DOHH2 (cell line): ENCODE measurements at regions not wholly inside any gene's neighbourhood (a gene's known extent, or its start where the extent isn't known, plus 50 kb on each side); places are given as distances from the start of the nearest gene placed in this dataset.

Source experiments
- H3F3A ChIP-seq: fragments of 200-600 bp; sonication (generic), shearing (Covaris generic); 2 replicates; pipeline ENCODE4 v1.6.0; 2016; ENCODE audit warnings: antibody characterized with exemption, mild to moderate bottlenecking; ENCODE audit not compliant: control insufficient read depth, insufficient read depth
- H3K27ac ChIP-seq: fragments of 200-600 bp; sonication (generic); 2 replicates; pipeline ENCODE4 v1.5.1; 2014; ENCODE audit warnings: low read depth, mild to moderate bottlenecking, low read length, moderate library complexity
- H3K27me3 ChIP-seq: fragments of 200-600 bp; sonication (generic); 2 replicates; pipeline ENCODE4 v1.6.1; 2014; ENCODE audit warnings: mild to moderate bottlenecking, low read length, mixed read lengths; ENCODE audit not compliant: control insufficient read depth
- H3K36me3 ChIP-seq: fragments of 200-600 bp; sonication (generic); 2 replicates; pipeline ENCODE4 v1.6.1; 2014; ENCODE audit warnings: mild to moderate bottlenecking, low read length, moderate library complexity, mixed read lengths; ENCODE audit not compliant: control insufficient read depth
- H3K4me1 ChIP-seq: fragments of 200-600 bp; sonication (generic); 2 replicates; pipeline ENCODE4 v1.6.1; 2014; ENCODE audit warnings: mild to moderate bottlenecking, low read length, mixed read lengths; ENCODE audit not compliant: control insufficient read depth
- H3K4me2 ChIP-seq: fragments of 200-600 bp; sonication (generic); 2 replicates; pipeline ENCODE4 v1.6.0; 2014; ENCODE audit warnings: mild to moderate bottlenecking, low read length, moderate library complexity
- H3K4me3 ChIP-seq: fragments of 200-600 bp; sonication (generic); 2 replicates; pipeline ENCODE4 v1.5.1; 2014; ENCODE audit warnings: mild to moderate bottlenecking, low read length, mixed read lengths
- H3K79me2 ChIP-seq: fragments of 200-600 bp; sonication (generic); 2 replicates; pipeline ENCODE4 v1.6.1; 2014; ENCODE audit warnings: mild to moderate bottlenecking, low read length, mixed read lengths; ENCODE audit not compliant: control insufficient read depth
- H3K9me2 ChIP-seq: fragments of 200-600 bp; sonication (generic); replicated peaks from 2 replicates; pipeline ENCODE4 v1.6.1; 2014; ENCODE audit warnings: mild to moderate bottlenecking, low read length, mixed read lengths; ENCODE audit not compliant: control insufficient read depth
- H3K9me3 ChIP-seq: fragments of 200-600 bp; sonication (generic); 2 replicates; pipeline ENCODE4 v1.6.1; 2014; ENCODE audit warnings: antibody characterized with exemption, low read length, mixed read lengths; ENCODE audit not compliant: control insufficient read depth, insufficient read depth
- H4K20me1 ChIP-seq: fragments of 200-600 bp; sonication (generic); 2 replicates; pipeline ENCODE4 v1.6.0; 2014; ENCODE audit warnings: low read depth, mild to moderate bottlenecking, antibody characterized with exemption, low read length, moderate library complexity; ENCODE audit not compliant: control insufficient read depth, insufficient read depth
- EZH2phosphoT487 ChIP-seq: fragments of 200-600 bp; sonication (generic); IDR thresholded peaks from 2 replicates; pipeline ENCODE4 v1.6.1; 2017; ENCODE audit warnings: borderline replicate concordance, mild to moderate bottlenecking, antibody characterized with exemption, low read length, moderate library complexity, mixed read lengths
- TF ChIP-seq, protein P1 (sequence below): fragments of 200-600 bp; sonication (generic); IDR thresholded peaks from one replicate; pipeline ENCODE4 v1.5.1; 2014; ENCODE audit warnings: antibody characterized with exemption, mild to moderate bottlenecking, low read depth, low read length; ENCODE audit not compliant: poor library complexity, severe bottlenecking

GRCh38 chr15:38050529-38051448 is 116.3 kb downstream of the TMCO5A start:
- TF ChIP-seq EZH2phosphoT487 = no peak
- TF ChIP-seq, protein P1, sequence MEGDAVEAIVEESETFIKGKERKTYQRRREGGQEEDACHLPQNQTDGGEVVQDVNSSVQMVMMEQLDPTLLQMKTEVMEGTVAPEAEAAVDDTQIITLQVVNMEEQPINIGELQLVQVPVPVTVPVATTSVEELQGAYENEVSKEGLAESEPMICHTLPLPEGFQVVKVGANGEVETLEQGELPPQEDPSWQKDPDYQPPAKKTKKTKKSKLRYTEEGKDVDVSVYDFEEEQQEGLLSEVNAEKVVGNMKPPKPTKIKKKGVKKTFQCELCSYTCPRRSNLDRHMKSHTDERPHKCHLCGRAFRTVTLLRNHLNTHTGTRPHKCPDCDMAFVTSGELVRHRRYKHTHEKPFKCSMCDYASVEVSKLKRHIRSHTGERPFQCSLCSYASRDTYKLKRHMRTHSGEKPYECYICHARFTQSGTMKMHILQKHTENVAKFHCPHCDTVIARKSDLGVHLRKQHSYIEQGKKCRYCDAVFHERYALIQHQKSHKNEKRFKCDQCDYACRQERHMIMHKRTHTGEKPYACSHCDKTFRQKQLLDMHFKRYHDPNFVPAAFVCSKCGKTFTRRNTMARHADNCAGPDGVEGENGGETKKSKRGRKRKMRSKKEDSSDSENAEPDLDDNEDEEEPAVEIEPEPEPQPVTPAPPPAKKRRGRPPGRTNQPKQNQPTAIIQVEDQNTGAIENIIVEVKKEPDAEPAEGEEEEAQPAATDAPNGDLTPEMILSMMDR = no peak

DNA sequence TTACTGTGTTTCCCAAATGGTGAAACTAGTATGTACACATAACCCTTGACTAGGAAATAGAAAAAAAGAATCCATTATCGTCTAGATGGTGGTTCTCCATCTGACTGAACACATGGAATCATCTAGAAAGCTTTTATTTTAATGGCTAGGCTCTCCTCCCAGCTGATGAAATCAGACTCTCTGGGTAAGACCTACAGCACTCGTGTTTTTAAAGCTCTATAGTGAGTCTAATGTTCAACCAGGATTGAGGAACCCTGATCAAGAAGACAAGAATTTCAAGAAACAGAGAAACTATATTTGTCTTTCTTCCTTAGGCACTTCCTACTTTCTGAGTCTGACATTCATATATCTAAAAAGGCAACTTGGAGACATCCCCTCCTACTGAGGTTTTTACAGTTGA is 118.8 kb downstream of the TMCO5A start:
- Histone ChIP-seq H4K20me1 (no peaks in the 10 kb centered on the region), H3K4me3 (no peak overlapping the region), H3K9me3 (no peaks in the 10 kb centered on the region), H3K9me2 (no peaks in the 10 kb centered on the region), H3K4me1 (no peaks in the 10 kb centered on the region), H3F3A (no peaks in the 10 kb centered on the region), H3K36me3 (no peaks in the 10 kb centered on the region), H3K4me2 (no peak overlapping the region), H3K27ac (no peak overlapping the region), H3K27me3 (no peaks in the 10 kb centered on the region), H3K79me2 (no peaks in the 10 kb centered on the region)
- TF ChIP-seq, protein P1 = no peak
- TF ChIP-seq EZH2phosphoT487 = no peak

More at GRCh38 chr15:38050529-38051448, 116.3 kb downstream of the TMCO5A start:
- Histone ChIP-seq H4K20me1 (no peaks in the 10 kb centered on the region), H3K9me3 (no peaks in the 10 kb centered on the region), H3K36me3 (no peaks in the 10 kb centered on the region), H3K27ac (no peak overlapping the region), H3K4me2 (no peak overlapping the region), H3K79me2 (no peaks in the 10 kb centered on the region), H3K27me3 (no peaks in the 10 kb centered on the region), H3F3A (no peaks in the 10 kb centered on the region), H3K4me1 (no peaks in the 10 kb centered on the region), H3K4me3 (no peak overlapping the region), H3K9me2 (no peaks in the 10 kb centered on the region)

GRCh38 chr15:38053776-38054175 is 119.3 kb downstream of the TMCO5A start:
- Histone ChIP-seq H3K27me3 (no peaks in the 10 kb centered on the region), H3K36me3 (no peaks in the 10 kb centered on the region), H3K4me2 (no peak overlapping the region), H3F3A (no peaks in the 10 kb centered on the region), H3K4me3 (no peak overlapping the region), H3K27ac (no peak overlapping the region), H3K9me2 (no peaks in the 10 kb centered on the region), H3K4me1 (no peaks in the 10 kb centered on the region), H3K9me3 (no peaks in the 10 kb centered on the region), H4K20me1 (no peaks in the 10 kb centered on the region), H3K79me2 (no peaks in the 10 kb centered on the region)
- TF ChIP-seq EZH2phosphoT487 = no peak
- TF ChIP-seq, protein P1 = no peak
